ENCODE measurements at regions not wholly inside any gene's neighbourhood (a gene's known extent, or its start where the extent isn't known, plus 50 kb on each side); places are given as distances from the start of the nearest gene placed in this dataset.

GRCh38 chr20:59402681-59403080, 102.3 kb downstream of the EDN3 start:
- H3K27me3 ChIP-seq (ENCODE audit: control insufficient read depth, insufficient read depth, low read length) = no peaks in the 10 kb centered on the region; the same call in 1 of the 2 replicates
- no CpG with 5 or more reads among the region's 9 CpGs for WGBS (ENCODE audit: insufficient coverage, insufficient read length)
- DNase-seq (ENCODE audit: low read depth, low spot score) = no peak

DNA sequence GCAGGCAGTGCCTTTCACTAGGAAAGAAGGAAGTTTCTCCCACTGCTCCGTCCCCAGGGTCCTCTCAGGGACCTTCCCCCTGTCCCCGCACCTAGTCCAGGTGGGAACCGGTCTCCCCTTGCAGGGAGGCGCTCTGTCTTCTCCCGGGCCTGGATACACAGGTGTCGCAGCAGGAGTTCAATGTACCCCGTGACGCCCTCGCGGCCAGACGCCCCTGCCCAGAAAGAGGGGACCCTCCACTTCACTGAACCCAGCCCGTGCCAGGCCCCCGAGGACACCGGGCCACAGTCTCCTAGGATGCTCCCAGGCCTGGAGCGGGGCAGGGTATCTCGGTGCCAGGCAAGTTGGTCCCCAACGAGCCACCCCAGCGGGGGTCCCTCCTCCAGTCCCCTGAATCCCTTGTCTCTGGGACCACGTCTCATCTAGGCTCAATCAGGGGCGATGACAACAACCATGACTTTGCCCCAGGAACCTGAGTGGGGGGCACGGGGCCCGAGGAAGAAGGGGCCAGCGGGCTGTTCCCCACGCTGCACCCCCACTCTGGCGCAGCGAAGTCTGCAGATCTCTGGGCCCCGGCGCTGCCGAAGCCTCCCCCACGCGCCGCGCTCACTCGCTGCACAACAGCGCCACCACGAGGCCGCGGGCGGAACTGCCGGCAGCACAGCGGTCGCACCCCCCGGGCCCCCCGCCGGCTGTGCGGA, 103.0 kb downstream of the EDN3 start:
- peak overlapping the region; percentile 21; the same call in 1 of the 2 replicates for H3K4me3 ChIP-seq (ENCODE audit: low read length)

More at GRCh38 chr20:59402681-59403080, 102.3 kb downstream of the EDN3 start:
- Histone ChIP-seq H3K4me3 (ENCODE audit: low read length) (no peak overlapping the region), H3K4me1 (ENCODE audit: control insufficient read depth, insufficient read depth, low read length) (no peaks in the 10 kb centered on the region), H3K27ac (ENCODE audit: low read length) (no peak overlapping the region), H3K36me3 (ENCODE audit: control insufficient read depth, insufficient read depth, low read length) (no peaks in the 10 kb centered on the region), H3K9me3 (ENCODE audit: control insufficient read depth, insufficient read depth, low read length) (no peaks in the 10 kb centered on the region)

GRCh38 chr20:59403962-59404314, 103.5 kb downstream of the EDN3 start:
- no peak for DNase-seq (ENCODE audit: low read depth, low spot score)
- no CpG with 5 or more reads among the region's 9 CpGs for WGBS (ENCODE audit: insufficient coverage, insufficient read length)
- Histone ChIP-seq H3K27ac (ENCODE audit: low read length) (no peak overlapping the region), H3K27me3 (ENCODE audit: control insufficient read depth, insufficient read depth, low read length) (no peaks in the 10 kb centered on the region; the same call in 1 of the 2 replicates), H3K4me1 (ENCODE audit: control insufficient read depth, insufficient read depth, low read length) (no peaks in the 10 kb centered on the region), H3K4me3 (ENCODE audit: low read length) (no peak overlapping the region), H3K9me3 (ENCODE audit: control insufficient read depth, insufficient read depth, low read length) (no peaks in the 10 kb centered on the region), H3K36me3 (ENCODE audit: control insufficient read depth, insufficient read depth, low read length) (no peaks in the 10 kb centered on the region)

More for the DNA sequence above, 103.0 kb downstream of the EDN3 start:
- DNase-seq (ENCODE audit: low read depth, low spot score) = peak; percentile 41
- H3K4me1 ChIP-seq (ENCODE audit: control insufficient read depth, insufficient read depth, low read length) = no peaks in the 10 kb centered on the region
- no peaks in the 10 kb centered on the region for H3K9me3 ChIP-seq (ENCODE audit: control insufficient read depth, insufficient read depth, low read length)
- WGBS (ENCODE audit: insufficient coverage, insufficient read length) = no CpG with 5 or more reads among the region's 46 CpGs
- H3K27me3 ChIP-seq (ENCODE audit: control insufficient read depth, insufficient read depth, low read length) = no peaks in the 10 kb centered on the region; the same call in 1 of the 2 replicates
- H3K36me3 ChIP-seq (ENCODE audit: control insufficient read depth, insufficient read depth, low read length) = no peaks in the 10 kb centered on the region
- no peak overlapping the region for H3K27ac ChIP-seq (ENCODE audit: low read length)

- no CpG with 5 or more reads among the region's 12 CpGs for WGBS (ENCODE audit: insufficient coverage, insufficient read length)
- Histone ChIP-seq H3K4me1 (ENCODE audit: control insufficient read depth, insufficient read depth, low read length) (no peaks in the 10 kb centered on the region), H3K4me3 (ENCODE audit: low read length) (no peak overlapping the region), H3K9me3 (ENCODE audit: control insufficient read depth, insufficient read depth, low read length) (no peaks in the 10 kb centered on the region), H3K27ac (ENCODE audit: low read length) (no peak overlapping the region), H3K36me3 (ENCODE audit: control insufficient read depth, insufficient read depth, low read length) (no peaks in the 10 kb centered on the region), H3K27me3 (ENCODE audit: control insufficient read depth, insufficient read depth, low read length) (no peaks in the 10 kb centered on the region; the same call in 1 of the 2 replicates)
- no peak for DNase-seq (ENCODE audit: low read depth, low spot score)
These were observed 104.3 kb downstream of the EDN3 start for GRCh38 chr20:59404749-59405148.

GRCh38 chr20:59405226-59406200, 105.1 kb downstream of the EDN3 start:
- no peaks in the 10 kb centered on the region for H3K4me1 ChIP-seq (ENCODE audit: control insufficient read depth, insufficient read depth, low read length)
- H3K27me3 ChIP-seq (ENCODE audit: control insufficient read depth, insufficient read depth, low read length) = no peaks in the 10 kb centered on the region; the same call in 1 of the 2 replicates
- no peak for DNase-seq (ENCODE audit: low read depth, low spot score)
- H3K4me3 ChIP-seq (ENCODE audit: low read length) = no peak overlapping the region
- WGBS (ENCODE audit: insufficient coverage, insufficient read length) = no CpG with 5 or more reads among the region's 15 CpGs
- no peaks in the 10 kb centered on the region for H3K9me3 ChIP-seq (ENCODE audit: control insufficient read depth, insufficient read depth, low read length)
- H3K36me3 ChIP-seq (ENCODE audit: control insufficient read depth, insufficient read depth, low read length) = no peaks in the 10 kb centered on the region
- H3K27ac ChIP-seq (ENCODE audit: low read length) = no peak overlapping the region

DNA sequence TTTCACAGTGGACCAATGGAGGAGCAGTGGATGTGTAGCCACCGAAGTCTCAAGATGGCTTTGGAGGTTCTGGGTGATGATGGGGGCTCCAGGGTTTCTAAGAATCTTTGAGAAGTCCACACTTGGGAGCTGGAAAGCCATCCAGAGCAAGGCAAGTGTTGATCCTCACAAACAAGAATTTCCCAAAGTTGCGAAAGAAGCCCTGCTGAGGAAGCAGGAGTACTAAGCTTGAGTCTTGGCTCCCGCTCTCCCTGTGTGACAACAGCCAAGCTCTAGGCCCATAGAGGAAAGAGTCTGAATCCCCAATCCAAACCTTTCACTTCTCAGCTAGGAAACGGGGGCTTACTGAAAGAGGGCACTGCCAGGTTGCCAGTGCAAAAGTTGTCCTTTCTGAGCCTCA, 106.0 kb downstream of the EDN3 start:
- H3K27me3 ChIP-seq (ENCODE audit: control insufficient read depth, insufficient read depth, low read length) = no peaks in the 10 kb centered on the region; the same call in 1 of the 2 replicates
- H3K27ac ChIP-seq (ENCODE audit: low read length) = no peak overlapping the region

GRCh38 chr20:59411170-59411569, 110.8 kb downstream of the EDN3 start:
- no peaks in the 10 kb centered on the region for H3K27me3 ChIP-seq (ENCODE audit: control insufficient read depth, insufficient read depth, low read length)

More for the DNA sequence above, 106.0 kb downstream of the EDN3 start:
- Histone ChIP-seq H3K9me3 (ENCODE audit: control insufficient read depth, insufficient read depth, low read length) (no peaks in the 10 kb centered on the region), H3K4me1 (ENCODE audit: control insufficient read depth, insufficient read depth, low read length) (no peaks in the 10 kb centered on the region), H3K36me3 (ENCODE audit: control insufficient read depth, insufficient read depth, low read length) (no peaks in the 10 kb centered on the region), H3K4me3 (ENCODE audit: low read length) (no peak overlapping the region)
- no CpG with 5 or more reads among the region's 4 CpGs for WGBS (ENCODE audit: insufficient coverage, insufficient read length)
- DNase-seq (ENCODE audit: low read depth, low spot score) = no peak

GRCh38 chr20:59411589-59411988, 111.2 kb downstream of the EDN3 start:
- H3K4me1 ChIP-seq (ENCODE audit: control insufficient read depth, insufficient read depth, low read length) = peaks cover 1% of the 10 kb centered on the region; the same call in 1 of the 2 replicates
- no peaks in the 10 kb centered on the region for H3K36me3 ChIP-seq (ENCODE audit: control insufficient read depth, insufficient read depth, low read length)
- no CpG with 5 or more reads among the region's 7 CpGs for whole genome bisulfite sequencing (ENCODE audit: insufficient coverage, insufficient read length)
- no peaks in the 10 kb centered on the region for H3K27me3 ChIP-seq (ENCODE audit: control insufficient read depth, insufficient read depth, low read length)
- no peak for DNase-seq (ENCODE audit: low read depth, low spot score)
- no peak overlapping the region for H3K27ac ChIP-seq (ENCODE audit: low read length)
- H3K4me3 ChIP-seq (ENCODE audit: low read length) = no peak overlapping the region
- H3K9me3 ChIP-seq (ENCODE audit: control insufficient read depth, insufficient read depth, low read length) = no peaks in the 10 kb centered on the region

More at GRCh38 chr20:59411170-59411569, 110.8 kb downstream of the EDN3 start:
- no CpG with 5 or more reads among the region's 17 CpGs for WGBS (ENCODE audit: insufficient coverage, insufficient read length)
- Histone ChIP-seq H3K4me1 (ENCODE audit: control insufficient read depth, insufficient read depth, low read length) (peaks cover 1% of the 10 kb centered on the region; the same call in 1 of the 2 replicates), H3K9me3 (ENCODE audit: control insufficient read depth, insufficient read depth, low read length) (no peaks in the 10 kb centered on the region), H3K36me3 (ENCODE audit: control insufficient read depth, insufficient read depth, low read length) (no peaks in the 10 kb centered on the region), H3K4me3 (ENCODE audit: low read length) (no peak overlapping the region), H3K27ac (ENCODE audit: low read length) (no peak overlapping the region)
- DNase-seq (ENCODE audit: low read depth, low spot score) = no peak

- Histone ChIP-seq H3K4me3 (ENCODE audit: low read length) (no peak overlapping the region), H3K36me3 (ENCODE audit: control insufficient read depth, insufficient read depth, low read length) (no peaks in the 10 kb centered on the region), H3K9me3 (ENCODE audit: control insufficient read depth, insufficient read depth, low read length) (no peaks in the 10 kb centered on the region), H3K4me1 (ENCODE audit: control insufficient read depth, insufficient read depth, low read length) (peaks cover 1% of the 10 kb centered on the region; the same call in 1 of the 2 replicates), H3K27me3 (ENCODE audit: control insufficient read depth, insufficient read depth, low read length) (no peaks in the 10 kb centered on the region), H3K27ac (ENCODE audit: low read length) (no peak overlapping the region)
- no peak for DNase-seq (ENCODE audit: low read depth, low spot score)
- WGBS (ENCODE audit: insufficient coverage, insufficient read length) = no CpG with 5 or more reads among the region's 6 CpGs
These were observed 111.8 kb downstream of the EDN3 start for GRCh38 chr20:59412181-59412580.

GRCh38 chr20:59412875-59413284, 112.5 kb downstream of the EDN3 start:
- no peaks in the 10 kb centered on the region for H3K27me3 ChIP-seq (ENCODE audit: control insufficient read depth, insufficient read depth, low read length)
- no CpG with 5 or more reads among the region's 6 CpGs for WGBS (ENCODE audit: insufficient coverage, insufficient read length)
- H3K4me1 ChIP-seq (ENCODE audit: control insufficient read depth, insufficient read depth, low read length) = peaks cover 1% of the 10 kb centered on the region; the same call in 1 of the 2 replicates
- no peak overlapping the region for H3K4me3 ChIP-seq (ENCODE audit: low read length)
- peak; percentile 27 for DNase-seq (ENCODE audit: low read depth, low spot score)
- no peak overlapping the region for H3K27ac ChIP-seq (ENCODE audit: low read length)
- H3K36me3 ChIP-seq (ENCODE audit: control insufficient read depth, insufficient read depth, low read length) = no peaks in the 10 kb centered on the region
- H3K9me3 ChIP-seq (ENCODE audit: control insufficient read depth, insufficient read depth, low read length) = no peaks in the 10 kb centered on the region
